B cell (primary cell): ENCODE measurements at regions not wholly inside any gene's neighbourhood (a gene's known extent, or its start where the extent isn't known, plus 50 kb on each side); places are given as distances from the start of the nearest gene placed in this dataset.

Experiments used
- ATAC-seq: fragments of 200-7000 bp; cut with Tn5 transposase; one replicate; pipeline ENCODE4 v1.10.0; 2021; ENCODE audit warnings: low read depth, mild to moderate bottlenecking, moderate number of reproducible peaks, moderate library complexity
- CTCF ChIA-PET: fragments of 350-600 bp; sonication (Branson Sonifier 250); formaldehyde crosslinking; loops from one replicate; lab custom pipeline; 2021; ENCODE audit warnings: antibody characterized with exemption, inconsistent platforms; lab: Charles Lee
- POLR2A ChIA-PET: fragments of 350-600 bp; sonication (Branson Sonifier 250); formaldehyde crosslinking; loops from one replicate; lab custom pipeline; 2021; ENCODE audit warnings: antibody characterized with exemption; lab: Charles Lee
- DNase-seq: peaks from one replicate; pipeline ENCODE4 v3.0.0; 2013
- H2AFZ ChIP-seq: 2 replicates; pipeline ENCODE4 v1.6.1; 2012; ENCODE audit warnings: mild to moderate bottlenecking, low read depth, low read length; ENCODE audit not compliant: insufficient read depth, poor library complexity, severe bottlenecking
- H3K27ac ChIP-seq, 2 donors: 1 replicate in 1 of 2; 2 replicates in 1 of 2; pipeline ENCODE4 v1.5.1; 2012 to 2013; ENCODE audit warnings: low read length in 2 of 2, mild to moderate bottlenecking in 2 of 2, moderate library complexity in 1 of 2
- H3K27me3 ChIP-seq, 4 experiments: fragments of 200-600 bp in 1 of 4; sonication (generic) in 1 of 4; replicated peaks in 1 of 4; 1 replicate in 2 of 4; 2 replicates in 2 of 4; pipeline versions ENCODE4 v1.6.1 to v1.7.0; 2013 to 2016; ENCODE audit warnings: low read length in 3 of 4, mild to moderate bottlenecking in 2 of 4, mixed read lengths in 1 of 4, moderate library complexity in 1 of 4; ENCODE audit not compliant: insufficient read depth in 4 of 4, control insufficient read depth in 3 of 4; ENCODE audit errors: control extremely low read depth in 1 of 4
- H3K36me3 ChIP-seq, 2 experiments: replicated peaks in 1 of 2; 1 replicate in 1 of 2; 2 replicates in 1 of 2; pipeline versions ENCODE4 v1.6.1 to v1.7.1; 2013; ENCODE audit warnings: low read length in 1 of 2; ENCODE audit not compliant: insufficient read depth in 2 of 2, control insufficient read depth in 1 of 2; ENCODE audit errors: control extremely low read depth in 1 of 2, extremely low read depth in 1 of 2
- H3K4me1 ChIP-seq, 2 donors: fragments of 200-600 bp in 1 of 2; sonication (generic) in 1 of 2; 1 replicate in 1 of 2; 2 replicates in 1 of 2; pipeline versions ENCODE4 v1.5.1 to v1.6.1; 2013 to 2017; ENCODE audit warnings: low read length in 2 of 2; ENCODE audit not compliant: control insufficient read depth in 2 of 2, insufficient read depth in 2 of 2
- H3K4me2 ChIP-seq: replicated peaks from 2 replicates; pipeline ENCODE3; 2012; ENCODE audit warnings: mild to moderate bottlenecking, low read depth, low read length; ENCODE audit not compliant: poor library complexity, severe bottlenecking
- H3K4me3 ChIP-seq, 5 experiments: fragments of 200-600 bp in 1 of 5; sonication (generic) in 1 of 5; 1 replicate in 3 of 5; 2 replicates in 2 of 5; pipeline versions ENCODE4 v1.5.1 to v1.7.0; 2011 to 2016; ENCODE audit warnings: low read length in 4 of 5, mild to moderate bottlenecking in 4 of 5, low read depth in 2 of 5, control low read depth in 1 of 5, moderate library complexity in 1 of 5; ENCODE audit not compliant: insufficient read depth in 1 of 5; ENCODE audit errors: control extremely low read depth in 1 of 5, extremely low read depth in 1 of 5
- H3K79me2 ChIP-seq: fragments of 200-600 bp; sonication (generic); one replicate; pipeline ENCODE4 v1.6.0; 2016; ENCODE audit warnings: low read length; ENCODE audit not compliant: control insufficient read depth, insufficient read depth
- H3K9ac ChIP-seq: fragments of 200-600 bp; sonication (generic); 2 replicates; pipeline ENCODE4 v1.6.1; 2017; ENCODE audit warnings: mild to moderate bottlenecking, low read length, moderate library complexity
- H3K9me3 ChIP-seq, 3 donors: one replicate each; pipeline versions ENCODE4 v1.6.1 to v1.7.1; 2013; ENCODE audit warnings: low read length in 2 of 3; ENCODE audit not compliant: control insufficient read depth in 2 of 3, insufficient read depth in 1 of 3; ENCODE audit errors: control extremely low read depth in 1 of 3
- H4K20me1 ChIP-seq: 2 replicates; pipeline ENCODE4 v1.6.0; 2012; ENCODE audit warnings: mild to moderate bottlenecking, low read length; ENCODE audit not compliant: insufficient read depth, control insufficient read depth, poor library complexity, severe bottlenecking
- H3K27ac Mint-ChIP-seq: one replicate; pipeline ENCODE4 v1.8.0; 2021; ENCODE audit warnings: mixed read lengths
- H3K27me3 Mint-ChIP-seq: one replicate; pipeline ENCODE4 v1.8.0; 2021; ENCODE audit warnings: mixed read lengths
- H3K4me1 Mint-ChIP-seq: one replicate; pipeline ENCODE4 v1.8.0; 2021; ENCODE audit warnings: mixed read lengths
- H3K4me3 Mint-ChIP-seq: one replicate; pipeline ENCODE4 v1.8.0; 2021; ENCODE audit warnings: mixed read lengths
- H3K9me3 Mint-ChIP-seq: one replicate; pipeline ENCODE4 v1.8.0; 2022; ENCODE audit warnings: mixed read lengths; ENCODE audit not compliant: insufficient read depth
- EZH2 ChIP-seq: IDR thresholded peaks from 2 replicates; pipeline ENCODE4 v1.6.1; 2012; ENCODE audit warnings: borderline replicate concordance, low read depth, mild to moderate bottlenecking, moderate library complexity, low read length; ENCODE audit not compliant: insufficient read depth, poor library complexity, severe bottlenecking
- WGBS: methylation state at CpG from one replicate; pipeline ENCODE4 v1.1.5; 2013; ENCODE audit warnings: missing lambda C conversion rate; ENCODE audit not compliant: insufficient coverage; 5-methylcytosine and 5-hydroxymethylcytosine counted together
- intact Hi-C: fragments of 100-400 bp; cut with micrococcal nuclease; formaldehyde crosslinking; loops from one replicate; pipeline ENCODE4 v1.10.0; 2022
- TF ChIP-seq, protein P1 (sequence below): fragments of 200-600 bp; IDR thresholded peaks from one replicate; pipeline ENCODE4 v1.8.0; 2022; ENCODE audit warnings: antibody characterized with exemption, mild to moderate bottlenecking

DNA sequence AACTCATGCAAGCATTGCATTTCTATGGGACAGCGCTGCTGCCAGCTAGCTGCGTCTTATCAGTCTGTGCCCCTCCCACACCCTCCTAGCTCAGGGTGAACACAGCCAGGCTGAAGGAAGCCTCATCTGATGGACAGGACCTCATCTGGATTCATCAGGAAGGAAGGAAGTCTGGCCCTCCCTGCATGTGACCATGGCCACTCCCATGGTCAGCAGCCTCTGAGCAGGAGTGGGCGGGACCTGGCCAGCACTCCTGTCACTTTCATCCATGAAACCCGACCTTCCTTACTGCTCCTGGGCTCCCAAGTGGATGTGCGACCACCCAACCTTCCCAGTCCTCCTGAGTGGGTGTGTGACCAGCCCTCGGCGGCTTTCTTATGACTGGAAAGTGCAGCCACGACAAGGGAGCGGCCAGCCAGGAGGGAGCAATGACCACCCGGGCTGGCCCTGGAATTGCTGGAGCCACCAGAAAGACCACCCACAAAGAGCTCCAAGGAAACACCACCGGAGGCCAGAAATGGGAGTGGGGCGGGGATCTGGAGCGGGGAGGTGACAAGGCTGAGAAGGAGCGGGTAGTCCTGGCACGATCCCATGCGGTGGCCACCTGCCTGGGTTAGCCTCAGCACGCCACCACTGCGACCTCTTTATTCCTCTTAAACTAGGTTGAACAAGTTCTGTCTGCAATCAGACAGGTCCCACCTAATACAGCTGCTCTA is 241.2 kb downstream of the TTLL2 start:
- DNase-seq, result no peak
- intact Hi-C loops, result no loop called here
- H3K4me3 Mint-ChIP-seq, result no peak overlapping the region
- Histone ChIP-seq H4K20me1 (no peaks in the 10 kb centered on the region), H3K4me3 (no peak overlapping the region), H3K27me3 (no peaks in the 10 kb centered on the region), H3K9me3 (no peaks in the 10 kb centered on the region), H3K4me2 (no peak overlapping the region), H3K4me1 (no peaks in the 10 kb centered on the region), H3K9ac (no peak overlapping the region), H3K27ac (no peak overlapping the region), H3K36me3 (no peaks in the 10 kb centered on the region), H3K79me2 (no peaks in the 10 kb centered on the region), H2AFZ (no peak overlapping the region)
- TF ChIP-seq, protein P1, sequence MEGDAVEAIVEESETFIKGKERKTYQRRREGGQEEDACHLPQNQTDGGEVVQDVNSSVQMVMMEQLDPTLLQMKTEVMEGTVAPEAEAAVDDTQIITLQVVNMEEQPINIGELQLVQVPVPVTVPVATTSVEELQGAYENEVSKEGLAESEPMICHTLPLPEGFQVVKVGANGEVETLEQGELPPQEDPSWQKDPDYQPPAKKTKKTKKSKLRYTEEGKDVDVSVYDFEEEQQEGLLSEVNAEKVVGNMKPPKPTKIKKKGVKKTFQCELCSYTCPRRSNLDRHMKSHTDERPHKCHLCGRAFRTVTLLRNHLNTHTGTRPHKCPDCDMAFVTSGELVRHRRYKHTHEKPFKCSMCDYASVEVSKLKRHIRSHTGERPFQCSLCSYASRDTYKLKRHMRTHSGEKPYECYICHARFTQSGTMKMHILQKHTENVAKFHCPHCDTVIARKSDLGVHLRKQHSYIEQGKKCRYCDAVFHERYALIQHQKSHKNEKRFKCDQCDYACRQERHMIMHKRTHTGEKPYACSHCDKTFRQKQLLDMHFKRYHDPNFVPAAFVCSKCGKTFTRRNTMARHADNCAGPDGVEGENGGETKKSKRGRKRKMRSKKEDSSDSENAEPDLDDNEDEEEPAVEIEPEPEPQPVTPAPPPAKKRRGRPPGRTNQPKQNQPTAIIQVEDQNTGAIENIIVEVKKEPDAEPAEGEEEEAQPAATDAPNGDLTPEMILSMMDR, result no peak
- TF ChIP-seq EZH2, result no peak
- H3K27me3 Mint-ChIP-seq, result no peaks in the 10 kb centered on the region
- CTCF ChIA-PET, result no interaction called here
- POLR2A ChIA-PET, result no interaction called here
- 89% methylated on average over 10 of the region's 18 CpGs for WGBS
- H3K27ac Mint-ChIP-seq, result no peak overlapping the region
- H3K4me1 Mint-ChIP-seq, result no peaks in the 10 kb centered on the region
- no peaks in the 10 kb centered on the region for H3K9me3 Mint-ChIP-seq
- ATAC-seq, result no peak

DNA sequence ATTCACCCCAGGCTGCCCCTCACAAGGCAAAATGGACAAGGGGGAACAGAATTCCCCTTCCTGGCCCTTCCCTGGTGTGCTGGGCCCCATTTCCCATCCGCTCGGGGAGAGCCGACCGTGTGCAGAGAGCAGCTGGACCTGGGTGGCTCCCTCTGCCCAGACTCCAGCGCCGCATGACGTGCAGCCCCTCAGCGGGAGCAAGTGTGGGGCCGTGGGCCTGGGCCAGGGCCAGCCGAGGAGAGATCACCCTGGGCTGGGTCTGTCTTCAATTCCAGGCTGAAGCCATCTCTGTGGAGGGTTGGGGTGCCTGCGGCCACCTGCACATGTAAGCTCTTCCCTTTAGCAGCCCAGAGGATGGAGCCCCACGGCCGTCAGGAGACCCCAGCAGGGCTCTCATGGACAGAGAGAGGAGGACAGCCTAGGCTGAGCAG is 241.8 kb downstream of the TTLL2 start:
- H3K4me1 ChIP-seq, result no peaks in the 10 kb centered on the region
- TF ChIP-seq, protein P1, result no peak
- no peak for TF ChIP-seq EZH2
- H3K27ac ChIP-seq, result no peak overlapping the region
- Mint-ChIP-seq H3K27ac (no peak overlapping the region), H3K4me3 (no peak overlapping the region), H3K27me3 (no peaks in the 10 kb centered on the region), H3K9me3 (no peaks in the 10 kb centered on the region), H3K4me1 (no peaks in the 10 kb centered on the region)
- ChIA-PET CTCF (no interaction called here), POLR2A (no interaction called here)
- no peak overlapping the region for H3K4me2 ChIP-seq
- H3K9ac ChIP-seq, result no peak overlapping the region
- H3K36me3 ChIP-seq, result no peaks in the 10 kb centered on the region
- DNase-seq, result no peak
- H2AFZ ChIP-seq, result no peak overlapping the region
- 90% methylated on average over 13 of the region's 13 CpGs for WGBS
- ATAC-seq, result no peak
- H3K79me2 ChIP-seq, result no peaks in the 10 kb centered on the region
- intact Hi-C loops, result no loop called here
- no peaks in the 10 kb centered on the region for H4K20me1 ChIP-seq
- H3K9me3 ChIP-seq, result no peaks in the 10 kb centered on the region
- no peaks in the 10 kb centered on the region for H3K27me3 ChIP-seq
- no peak overlapping the region for H3K4me3 ChIP-seq
